IMR-90 (cell line): ENCODE measurements at regions not wholly inside any gene's neighbourhood (a gene's known extent, or its start where the extent isn't known, plus 50 kb on each side); places are given as distances from the start of the nearest gene placed in this dataset.

ENCODE experiments used
- BHLHE40 ChIP-seq: fragments of 150-350 bp; IDR thresholded peaks from 2 replicates; pipeline ENCODE4 v1.6.1; 2016; ENCODE audit warnings: mild to moderate bottlenecking, low read depth, low read length
- CEBPB ChIP-seq: IDR thresholded peaks from 2 replicates; pipeline ENCODE4 v1.6.1; 2012; ENCODE audit warnings: low read depth, low read length, improper control_type of control experiment
- FOS ChIP-seq: fragments of 150-350 bp; IDR thresholded peaks from 2 replicates; pipeline ENCODE4 v1.6.1; 2016; ENCODE audit warnings: low read depth, low read length
- MAFK ChIP-seq: IDR thresholded peaks from 2 replicates; pipeline ENCODE4 v1.6.1; 2012; ENCODE audit warnings: low read depth, low read length, improper control_type of control experiment
- MAZ ChIP-seq: IDR thresholded peaks from 2 replicates; pipeline ENCODE4 v1.6.1; 2012; ENCODE audit warnings: low read depth, mild to moderate bottlenecking, low read length, improper control_type of control experiment, moderate library complexity, borderline replicate concordance
- MXI1 ChIP-seq: IDR thresholded peaks from 2 replicates; pipeline ENCODE4 v1.6.1; 2012; ENCODE audit warnings: low read depth, mild to moderate bottlenecking, low read length, moderate library complexity, borderline replicate concordance
- POLR2A ChIP-seq: IDR thresholded peaks from 2 replicates; pipeline ENCODE4 v1.6.1; 2012; ENCODE audit warnings: mild to moderate bottlenecking, low read depth, low read length
- RAD21 ChIP-seq: IDR thresholded peaks from 2 replicates; pipeline ENCODE4 v1.6.1; 2012; ENCODE audit warnings: low read length, improper control_type of control experiment
- RCOR1 ChIP-seq: IDR thresholded peaks from 2 replicates; pipeline ENCODE4 v1.6.1; 2012; ENCODE audit warnings: mild to moderate bottlenecking, low read length, improper control_type of control experiment; ENCODE audit not compliant: insufficient replicate concordance
- SMC3 ChIP-seq: fragments of 150-350 bp; IDR thresholded peaks from 2 replicates; pipeline ENCODE4 v1.6.1; 2016; ENCODE audit warnings: low read depth, mild to moderate bottlenecking, antibody characterized with exemption, low read length, moderate library complexity
- TF ChIP-seq, protein P1 (sequence below): conservative IDR thresholded peaks from 2 replicates; pipeline ENCODE4 v1.5.1; 2012; ENCODE audit warnings: mild to moderate bottlenecking, low read depth, low read length, improper control_type of control experiment

DNA sequence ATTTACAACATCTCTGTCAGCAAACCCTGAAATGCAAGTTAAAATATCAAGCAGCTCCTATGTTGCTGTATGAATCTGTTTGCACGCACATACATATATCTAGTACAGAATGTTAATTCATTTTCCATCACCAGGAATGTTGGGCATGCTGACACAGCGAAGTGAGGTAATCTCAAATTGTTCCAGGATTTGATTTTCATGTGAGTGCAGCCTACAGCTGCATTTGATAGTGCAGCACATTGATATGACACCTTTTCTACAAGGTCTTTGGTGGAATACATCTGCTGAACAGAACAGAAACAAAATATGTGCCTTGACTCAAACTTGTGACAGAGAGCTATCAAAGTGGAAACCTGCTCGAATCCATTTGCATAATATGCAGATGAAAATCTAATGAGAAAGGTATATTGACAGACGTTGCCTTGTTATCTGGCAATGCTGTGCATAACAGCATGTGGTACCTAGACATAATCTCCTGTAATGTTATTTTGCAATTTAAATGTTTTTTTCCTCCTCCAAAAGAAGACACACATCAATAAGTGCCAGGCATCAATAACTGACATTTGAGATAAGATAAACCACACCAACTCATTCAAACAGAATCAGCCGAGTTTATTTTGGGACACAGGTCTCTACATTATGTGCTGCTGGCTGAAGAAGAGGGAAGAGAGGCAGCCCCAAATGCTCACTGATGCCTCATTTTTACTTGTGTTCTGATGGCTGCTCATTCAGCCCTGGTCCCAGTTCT is 512.2 kb downstream of the ZNF608 start:
- TF ChIP-seq BHLHE40 = no peak
- TF ChIP-seq, protein P1, sequence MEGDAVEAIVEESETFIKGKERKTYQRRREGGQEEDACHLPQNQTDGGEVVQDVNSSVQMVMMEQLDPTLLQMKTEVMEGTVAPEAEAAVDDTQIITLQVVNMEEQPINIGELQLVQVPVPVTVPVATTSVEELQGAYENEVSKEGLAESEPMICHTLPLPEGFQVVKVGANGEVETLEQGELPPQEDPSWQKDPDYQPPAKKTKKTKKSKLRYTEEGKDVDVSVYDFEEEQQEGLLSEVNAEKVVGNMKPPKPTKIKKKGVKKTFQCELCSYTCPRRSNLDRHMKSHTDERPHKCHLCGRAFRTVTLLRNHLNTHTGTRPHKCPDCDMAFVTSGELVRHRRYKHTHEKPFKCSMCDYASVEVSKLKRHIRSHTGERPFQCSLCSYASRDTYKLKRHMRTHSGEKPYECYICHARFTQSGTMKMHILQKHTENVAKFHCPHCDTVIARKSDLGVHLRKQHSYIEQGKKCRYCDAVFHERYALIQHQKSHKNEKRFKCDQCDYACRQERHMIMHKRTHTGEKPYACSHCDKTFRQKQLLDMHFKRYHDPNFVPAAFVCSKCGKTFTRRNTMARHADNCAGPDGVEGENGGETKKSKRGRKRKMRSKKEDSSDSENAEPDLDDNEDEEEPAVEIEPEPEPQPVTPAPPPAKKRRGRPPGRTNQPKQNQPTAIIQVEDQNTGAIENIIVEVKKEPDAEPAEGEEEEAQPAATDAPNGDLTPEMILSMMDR = no peak
- TF ChIP-seq RAD21 = no peak
- no peak for TF ChIP-seq POLR2A
- no peak for TF ChIP-seq MAZ
- no peak for TF ChIP-seq MXI1
- no peak for TF ChIP-seq MAFK
- TF ChIP-seq RCOR1 = no peak
- TF ChIP-seq SMC3 = no peak
- TF ChIP-seq FOS = no peak
- no peak for TF ChIP-seq CEBPB
